Loucy (cell line): ENCODE measurements at regions not wholly inside any gene's neighbourhood (a gene's known extent, or its start where the extent isn't known, plus 50 kb on each side); places are given as distances from the start of the nearest gene placed in this dataset.

Experiments used
- EZH2phosphoT487 ChIP-seq: fragments of 200-600 bp; IDR thresholded peaks from 2 replicates; pipeline ENCODE4 v1.6.1; 2018; ENCODE audit warnings: antibody characterized with exemption, mild to moderate bottlenecking, moderate library complexity, borderline replicate concordance
- TF ChIP-seq, protein P1 (sequence below): fragments of 200-600 bp; sonication (generic); conservative IDR thresholded peaks from 2 replicates; pipeline ENCODE4 v1.5.1; 2014; ENCODE audit warnings: mild to moderate bottlenecking, antibody characterized with exemption, low read length

- TF ChIP-seq, protein P1, sequence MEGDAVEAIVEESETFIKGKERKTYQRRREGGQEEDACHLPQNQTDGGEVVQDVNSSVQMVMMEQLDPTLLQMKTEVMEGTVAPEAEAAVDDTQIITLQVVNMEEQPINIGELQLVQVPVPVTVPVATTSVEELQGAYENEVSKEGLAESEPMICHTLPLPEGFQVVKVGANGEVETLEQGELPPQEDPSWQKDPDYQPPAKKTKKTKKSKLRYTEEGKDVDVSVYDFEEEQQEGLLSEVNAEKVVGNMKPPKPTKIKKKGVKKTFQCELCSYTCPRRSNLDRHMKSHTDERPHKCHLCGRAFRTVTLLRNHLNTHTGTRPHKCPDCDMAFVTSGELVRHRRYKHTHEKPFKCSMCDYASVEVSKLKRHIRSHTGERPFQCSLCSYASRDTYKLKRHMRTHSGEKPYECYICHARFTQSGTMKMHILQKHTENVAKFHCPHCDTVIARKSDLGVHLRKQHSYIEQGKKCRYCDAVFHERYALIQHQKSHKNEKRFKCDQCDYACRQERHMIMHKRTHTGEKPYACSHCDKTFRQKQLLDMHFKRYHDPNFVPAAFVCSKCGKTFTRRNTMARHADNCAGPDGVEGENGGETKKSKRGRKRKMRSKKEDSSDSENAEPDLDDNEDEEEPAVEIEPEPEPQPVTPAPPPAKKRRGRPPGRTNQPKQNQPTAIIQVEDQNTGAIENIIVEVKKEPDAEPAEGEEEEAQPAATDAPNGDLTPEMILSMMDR = no peak
- TF ChIP-seq EZH2phosphoT487 = no peak
Observed at GRCh38 chr2:128497461-128497860, 178.8 kb upstream of the HS6ST1 start.
